Gastrocnemius medialis (tissue), 4 donors: ENCODE measurements at regions not wholly inside any gene's neighbourhood (a gene's known extent, or its start where the extent isn't known, plus 50 kb on each side); places are given as distances from the start of the nearest gene placed in this dataset.
"Not testable (repeated sequence)": the region's sequence is repeated elsewhere in the genome, so short reads cannot be mapped to it uniquely, and the experiment has no call there.

Experiments
- ATAC-seq, 2 donors: fragments of 150-250 bp; one replicate each; pipeline ENCODE4 v1.9.1; 2016
- DNase-seq, 2 donors: peaks; one replicate each; pipeline ENCODE4 v3.0.0-alpha.2; 2019
- H3K27ac ChIP-seq, 4 donors: fragments of 200-600 bp; sonication (generic); 1 replicate in 1 of 4; 2 replicates in 3 of 4; pipeline ENCODE4 v1.5.1; 2016 to 2018; ENCODE audit warnings: mild to moderate bottlenecking in 2 of 4, moderate library complexity in 1 of 4
- H3K27me3 ChIP-seq, 3 donors: fragments of 200-600 bp; sonication (generic) in 2 of 3; 1 replicate in 1 of 3; 2 replicates in 2 of 3; pipeline versions ENCODE4 v1.5.1 to v1.6.0; 2016 to 2019; ENCODE audit warnings: mild to moderate bottlenecking in 1 of 3, moderate library complexity in 1 of 3
- H3K36me3 ChIP-seq, 2 donors: fragments of 200-600 bp; sonication (generic) in 1 of 2; one replicate each; pipeline ENCODE4 v1.5.1; 2017 to 2018
- H3K4me1 ChIP-seq, 2 donors: fragments of 200-600 bp; sonication (generic) in 1 of 2; one replicate each; pipeline ENCODE4 v1.5.1; 2016 to 2017; ENCODE audit warnings: mild to moderate bottlenecking in 2 of 2
- H3K4me3 ChIP-seq, 4 donors: fragments of 200-600 bp; sonication (generic) in 3 of 4; 1 replicate in 1 of 4; 2 replicates in 3 of 4; pipeline ENCODE4 v1.5.1; 2016 to 2019; ENCODE audit warnings: mild to moderate bottlenecking in 2 of 4
- H3K9me3 ChIP-seq, 3 donors: fragments of 200-600 bp; sonication (generic) in 2 of 3; 1 replicate in 1 of 3; 2 replicates in 2 of 3; pipeline ENCODE4 v1.5.1; 2016 to 2019
- CTCF ChIP-seq, 5 experiments: fragments of 450-650 bp in 3 of 5; fragments of 200-600 bp in 2 of 5; sonication (generic) in 2 of 5; IDR thresholded peaks in 4 of 5; conservative IDR thresholded peaks in 1 of 5; 1 replicate in 4 of 5; 2 replicates in 1 of 5; pipeline ENCODE4 v1.5.1; 2016 to 2019; ENCODE audit warnings: antibody characterized with exemption in 5 of 5, mild to moderate bottlenecking in 3 of 5, moderate library complexity in 3 of 5
- POLR2A ChIP-seq, 2 donors: fragments of 450-650 bp; IDR thresholded peaks; one replicate each; pipeline ENCODE4 v1.6.1; 2017; ENCODE audit warnings: antibody characterized with exemption in 2 of 2, mild to moderate bottlenecking in 2 of 2, moderate library complexity in 2 of 2
- in situ Hi-C, 4 donors: fragments of 200-750 bp; cut with MboI; loops; one replicate each; pipeline versions ENCODE4 v1.15.0 to v1.8.0; 2017; ENCODE audit warnings: low sequenced_read_pairs in 4 of 4
- intact Hi-C: fragments of 100-400 bp; cut with DNase I; formaldehyde crosslinking; loops from one replicate; pipeline ENCODE4 v1.15.1; 2023; ENCODE audit warnings: low total_unique reads

- Histone ChIP-seq H3K27ac (no peak overlapping the region), H3K27me3 (no peaks in the 10 kb centered on the region), H3K4me3 (no peak overlapping the region), H3K36me3 (no peaks in the 10 kb centered on the region), H3K4me1 (no peaks in the 10 kb centered on the region), H3K9me3 (no peaks in the 10 kb centered on the region)
- TF ChIP-seq CTCF (IDR thresholded peaks at IDR 0.05 in 4 of 5, conservative IDR thresholded peaks at IDR 0.05 in 1 of 5) = no peak
- no peak for TF ChIP-seq POLR2A (IDR thresholded peaks at IDR 0.05)
- ATAC-seq (no peak), DNase-seq (no peak)
- in situ Hi-C loops (no loop called here), intact Hi-C loops (no loop called here)
Observed at GRCh38 chr18:2237706-2238105, 333.6 kb downstream of the METTL4 start.

GRCh38 chr18:2240311-2240705, 331.0 kb downstream of the METTL4 start:
- Histone ChIP-seq H3K27me3 (no peaks in the 10 kb centered on the region), H3K9me3 (no peaks in the 10 kb centered on the region), H3K4me1 (no peaks in the 10 kb centered on the region), H3K36me3 (no peaks in the 10 kb centered on the region), H3K27ac (no peak overlapping the region), H3K4me3 (no peak overlapping the region)
- in situ Hi-C loops = no loop called here
- no peak for DNase-seq
- no peak for TF ChIP-seq POLR2A (IDR thresholded peaks at IDR 0.05)
- no peak for TF ChIP-seq CTCF (IDR thresholded peaks at IDR 0.05 in 4 of 5, conservative IDR thresholded peaks at IDR 0.05 in 1 of 5)
- intact Hi-C loops = no loop called here
- no peak for ATAC-seq

GRCh38 chr18:2244641-2245040, 326.7 kb downstream of the METTL4 start:
- Histone ChIP-seq H3K27me3 (no peaks in the 10 kb centered on the region), H3K9me3 (no peaks in the 10 kb centered on the region), H3K36me3 (no peaks in the 10 kb centered on the region), H3K27ac (no peak overlapping the region), H3K4me3 (no peak overlapping the region), H3K4me1 (no peaks in the 10 kb centered on the region)
- intact Hi-C loops = no loop called here
- TF ChIP-seq POLR2A (IDR thresholded peaks at IDR 0.05) (no peak), CTCF (IDR thresholded peaks at IDR 0.05 in 4 of 5, conservative IDR thresholded peaks at IDR 0.05 in 1 of 5) (no peak)
- DNase-seq (no peak), ATAC-seq (no peak)
- in situ Hi-C loops = no loop called here

- ATAC-seq, H3K36me3 ChIP-seq, H3K4me3 ChIP-seq, intact Hi-C loops, H3K27ac ChIP-seq, DNase-seq, H3K4me1 ChIP-seq, in situ Hi-C loops, H3K9me3 ChIP-seq, H3K27me3 ChIP-seq: not testable (repeated sequence)
Observed at GRCh38 chr18:2247101-2247500, 324.2 kb downstream of the METTL4 start.

DNA sequence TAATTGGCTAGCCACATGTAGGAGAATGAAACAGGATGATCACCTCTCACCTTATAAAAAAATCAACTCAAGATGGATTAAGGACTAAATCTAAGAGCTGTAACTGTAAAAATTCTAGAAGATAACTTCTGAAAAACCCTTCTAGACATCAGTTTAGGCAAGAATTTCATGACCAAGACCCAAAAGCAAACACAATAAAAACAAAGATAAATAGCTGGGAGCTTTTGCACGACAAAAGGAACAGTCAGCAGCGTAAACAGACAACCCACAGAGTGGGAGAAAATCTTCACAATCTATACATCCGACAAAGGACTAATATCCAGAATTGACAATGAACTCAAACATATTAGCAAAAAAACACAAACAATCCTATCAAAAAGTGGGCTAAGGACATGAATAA, 316.3 kb downstream of the METTL4 start:
- H3K4me3 ChIP-seq = no peak overlapping the region
- H3K36me3 ChIP-seq = no peaks in the 10 kb centered on the region
- no peaks in the 10 kb centered on the region for H3K9me3 ChIP-seq
- in situ Hi-C loops = loop anchor here in 1 of 4 donors (25.0 kb wide), 1 partner anchor 107 kb away; no protein-coding TSS in a partner anchor
- H3K4me1 ChIP-seq = no peaks in the 10 kb centered on the region
- H3K27me3 ChIP-seq = no peaks in the 10 kb centered on the region
- ATAC-seq = no peak
- H3K27ac ChIP-seq = no peak overlapping the region
- TF ChIP-seq POLR2A (IDR thresholded peaks at IDR 0.05) (no peak), CTCF (IDR thresholded peaks at IDR 0.05 in 4 of 5, conservative IDR thresholded peaks at IDR 0.05 in 1 of 5) (no peak)
- intact Hi-C loops = no loop called here
- DNase-seq = no peak
